Left ventricle myocardium inferior (tissue), 1 donor: ENCODE measurements at regions not wholly inside any gene's neighbourhood (a gene's known extent, or its start where the extent isn't known, plus 50 kb on each side); places are given as distances from the start of the nearest gene placed in this dataset.

Source experiments
- DNase-seq: peaks from one replicate; pipeline ENCODE4 v3.0.0-alpha.2; 2020
- H3K27ac ChIP-seq: fragments of 200-600 bp; replicated peaks from 2 replicates; pipeline ENCODE4 v1.8.0; 2021
- H3K27me3 ChIP-seq: fragments of 200-600 bp; 2 replicates; pipeline ENCODE4 v1.8.0; 2021; ENCODE audit warnings: low read depth
- H3K36me3 ChIP-seq: fragments of 200-600 bp; 2 replicates; pipeline ENCODE4 v1.8.0; 2021
- H3K4me1 ChIP-seq: fragments of 200-600 bp; 2 replicates; pipeline ENCODE4 v1.8.0; 2021
- H3K4me3 ChIP-seq: fragments of 200-600 bp; 2 replicates; pipeline ENCODE4 v1.8.0; 2021; ENCODE audit warnings: mild to moderate bottlenecking, moderate library complexity
- H3K9me3 ChIP-seq: fragments of 200-600 bp; replicated peaks from 2 replicates; pipeline ENCODE4 v1.8.0; 2021
- CTCF ChIP-seq: fragments of 200-600 bp; IDR thresholded peaks from 2 replicates; pipeline ENCODE4 v1.8.0; 2021; ENCODE audit warnings: antibody characterized with exemption, mild to moderate bottlenecking, borderline replicate concordance
- intact Hi-C: fragments of 100-400 bp; cut with micrococcal nuclease; formaldehyde crosslinking; loops from one replicate; pipeline ENCODE4 v1.11.0; 2022
- donor health status: DM: no; HTN: yes; CAD: no; lungs with severe emphysema.

GRCh38 chr11:13868710-13869397 lies 93.7 kb upstream of the SPON1 start:
- TF ChIP-seq CTCF, result no peak
- DNase-seq, result no peak
- Histone ChIP-seq H3K9me3 (no peaks in the 10 kb centered on the region), H3K4me1 (peaks cover 10% of the 10 kb centered on the region), H3K36me3 (no peaks in the 10 kb centered on the region), H3K4me3 (no peak overlapping the region), H3K27ac (no peak overlapping the region), H3K27me3 (no peaks in the 10 kb centered on the region)
- intact Hi-C loops, result no loop called here

GRCh38 chr11:13869398-13869886 lies 93.1 kb upstream of the SPON1 start:
- no peaks in the 10 kb centered on the region for H3K9me3 ChIP-seq
- no peak for DNase-seq
- H3K4me3 ChIP-seq, result no peak overlapping the region
- H3K4me1 ChIP-seq, result peaks cover 10% of the 10 kb centered on the region
- intact Hi-C loops, result no loop called here
- H3K27me3 ChIP-seq, result no peaks in the 10 kb centered on the region
- H3K27ac ChIP-seq, result no peak overlapping the region
- no peaks in the 10 kb centered on the region for H3K36me3 ChIP-seq
- no peak for TF ChIP-seq CTCF

- Histone ChIP-seq H3K27me3 (no peaks in the 10 kb centered on the region), H3K4me3 (no peak overlapping the region), H3K4me1 (peaks cover 10% of the 10 kb centered on the region), H3K27ac (no peak overlapping the region), H3K9me3 (no peaks in the 10 kb centered on the region), H3K36me3 (no peaks in the 10 kb centered on the region)
- intact Hi-C loops, result no loop called here
- TF ChIP-seq CTCF, result no peak
- no peak for DNase-seq
Observed at GRCh38 chr11:13874597-13874996, 87.9 kb upstream of the SPON1 start.

GRCh38 chr11:13875643-13876042 lies 86.9 kb upstream of the SPON1 start:
- Histone ChIP-seq H3K4me3 (no peak overlapping the region), H3K9me3 (no peaks in the 10 kb centered on the region), H3K36me3 (no peaks in the 10 kb centered on the region), H3K27me3 (no peaks in the 10 kb centered on the region), H3K27ac (no peak overlapping the region), H3K4me1 (peaks cover 10% of the 10 kb centered on the region)
- intact Hi-C loops, result no loop called here
- DNase-seq, result no peak
- no peak for TF ChIP-seq CTCF

- Histone ChIP-seq H3K27ac (no peak overlapping the region), H3K27me3 (no peaks in the 10 kb centered on the region), H3K36me3 (no peaks in the 10 kb centered on the region), H3K9me3 (no peaks in the 10 kb centered on the region), H3K4me3 (no peak overlapping the region), H3K4me1 (peaks cover 10% of the 10 kb centered on the region)
- no peak for DNase-seq
- intact Hi-C loops, result no loop called here
- TF ChIP-seq CTCF, result no peak
Observed at GRCh38 chr11:13876423-13876822, 86.1 kb upstream of the SPON1 start.
